ENCODE measurements at regions not wholly inside any gene's neighbourhood (a gene's known extent, or its start where the extent isn't known, plus 50 kb on each side); places are given as distances from the start of the nearest gene placed in this dataset.

DNA sequence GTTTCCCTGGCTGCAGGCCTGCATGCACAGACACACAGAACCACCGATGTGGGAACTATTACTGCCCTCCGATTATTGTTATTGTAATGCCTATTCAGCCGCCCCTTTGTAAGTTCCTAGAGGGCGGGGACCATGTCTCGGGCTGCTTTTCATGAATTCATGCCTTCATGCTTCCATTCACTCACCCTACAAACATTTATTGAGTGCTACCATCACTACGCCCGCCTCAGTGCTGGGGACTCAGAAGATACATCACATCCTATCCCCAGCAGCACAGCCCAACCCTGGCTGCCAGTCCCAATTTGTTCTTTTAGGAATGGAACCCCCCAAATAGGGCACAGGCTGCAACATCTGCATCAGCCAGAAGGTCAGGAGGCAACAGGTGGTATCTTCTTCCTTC, 75.9 kb downstream of the FOXA2 start:
- Mint-ChIP-seq H3K27me3 (ENCODE audit: low read depth) (peaks cover 14% of the 10 kb centered on the region), H3K4me1 (ENCODE audit: low read depth) (no peaks in the 10 kb centered on the region), H3K36me3 (ENCODE audit: low read depth) (no peaks in the 10 kb centered on the region), H3K4me3 (ENCODE audit: unreplicated experiment) (no peak overlapping the region), H3K27ac (ENCODE audit: unreplicated experiment) (no peak overlapping the region), H3K9me3 (ENCODE audit: low read depth) (no peaks in the 10 kb centered on the region)
- DNase-seq (ENCODE audit: low spot score): no peak
- no peak for TF ChIP-seq CTCF (IDR thresholded peaks at IDR 0.05)

- H3K4me3 Mint-ChIP-seq (ENCODE audit: unreplicated experiment): no peak overlapping the region
- peaks cover 12% of the 10 kb centered on the region for H3K27me3 Mint-ChIP-seq (ENCODE audit: low read depth)
- no peak for TF ChIP-seq CTCF (IDR thresholded peaks at IDR 0.05)
- H3K9me3 Mint-ChIP-seq (ENCODE audit: low read depth): no peaks in the 10 kb centered on the region
- H3K27ac Mint-ChIP-seq (ENCODE audit: unreplicated experiment): no peak overlapping the region
- no peaks in the 10 kb centered on the region for H3K36me3 Mint-ChIP-seq (ENCODE audit: low read depth)
- DNase-seq (ENCODE audit: low spot score): no peak
- H3K4me1 Mint-ChIP-seq (ENCODE audit: low read depth): no peaks in the 10 kb centered on the region
Observed at GRCh38 chr20:22507240-22507961, 77.0 kb downstream of the FOXA2 start.

DNA sequence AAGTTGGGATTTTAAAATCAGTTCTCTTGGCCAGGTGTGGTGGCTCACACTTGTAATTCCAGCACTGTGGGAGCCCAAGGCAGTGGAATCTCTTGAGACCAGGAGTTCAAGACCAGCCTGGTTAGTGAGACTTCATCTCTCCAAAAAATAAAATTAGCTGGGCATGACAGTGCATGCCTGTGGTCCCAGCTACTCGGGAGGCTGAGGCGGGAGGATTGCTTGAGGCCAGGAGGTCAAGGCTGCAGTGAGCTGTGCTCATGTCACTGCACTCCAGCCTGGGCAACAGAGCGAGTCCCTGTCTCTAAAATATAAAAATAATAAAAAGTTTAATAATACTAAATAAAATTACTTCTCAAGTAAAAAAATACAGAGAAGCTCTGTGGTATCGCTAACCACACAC, 77.5 kb downstream of the FOXA2 start:
- Mint-ChIP-seq H3K4me3 (ENCODE audit: unreplicated experiment) (no peak overlapping the region), H3K36me3 (ENCODE audit: low read depth) (no peaks in the 10 kb centered on the region), H3K9me3 (ENCODE audit: low read depth) (no peaks in the 10 kb centered on the region), H3K4me1 (ENCODE audit: low read depth) (no peaks in the 10 kb centered on the region), H3K27me3 (ENCODE audit: low read depth) (peaks cover 13% of the 10 kb centered on the region), H3K27ac (ENCODE audit: unreplicated experiment) (no peak overlapping the region)
- no peak for TF ChIP-seq CTCF (IDR thresholded peaks at IDR 0.05)
- no peak for DNase-seq (ENCODE audit: low spot score)

DNA sequence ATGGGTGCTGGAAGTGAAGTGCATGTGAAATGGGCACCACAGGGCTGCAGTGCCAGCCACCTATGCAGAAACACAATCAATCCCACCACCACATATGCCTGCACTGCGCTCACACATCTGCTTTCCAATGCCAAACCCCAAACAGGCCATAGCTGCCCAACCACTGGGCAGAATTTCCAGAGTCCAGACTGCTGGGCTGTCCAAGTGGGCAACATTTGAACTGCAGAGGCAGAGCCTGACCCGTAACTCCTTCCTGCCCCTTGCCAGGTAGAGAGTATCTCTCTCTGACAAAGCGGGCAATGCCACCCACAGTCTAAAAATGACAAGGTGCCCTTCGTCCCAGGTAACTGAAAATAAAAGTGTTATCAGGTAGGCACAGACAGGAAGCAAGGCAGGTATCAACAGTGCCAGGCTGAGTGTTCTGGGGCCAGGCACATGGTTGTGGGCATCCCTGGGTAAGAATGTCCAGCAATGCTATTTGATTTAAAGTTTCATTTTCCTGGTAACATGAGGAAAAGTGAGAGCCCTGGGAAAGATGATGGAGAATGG, 79.5 kb downstream of the FOXA2 start:
- TF ChIP-seq CTCF (IDR thresholded peaks at IDR 0.05): no peak
- Mint-ChIP-seq H3K27ac (ENCODE audit: unreplicated experiment) (no peak overlapping the region), H3K9me3 (ENCODE audit: low read depth) (no peaks in the 10 kb centered on the region), H3K4me1 (ENCODE audit: low read depth) (no peaks in the 10 kb centered on the region), H3K4me3 (ENCODE audit: unreplicated experiment) (no peak overlapping the region), H3K36me3 (ENCODE audit: low read depth) (no peaks in the 10 kb centered on the region), H3K27me3 (ENCODE audit: low read depth) (peaks cover 5% of the 10 kb centered on the region)
- no peak for DNase-seq (ENCODE audit: low spot score)

GRCh38 chr20:22503577-22503976, 80.8 kb downstream of the FOXA2 start:
- Mint-ChIP-seq H3K9me3 (ENCODE audit: low read depth) (peaks cover 1% of the 10 kb centered on the region), H3K27ac (ENCODE audit: unreplicated experiment) (no peak overlapping the region), H3K27me3 (ENCODE audit: low read depth) (peaks cover 4% of the 10 kb centered on the region), H3K4me1 (ENCODE audit: low read depth) (no peaks in the 10 kb centered on the region), H3K4me3 (ENCODE audit: unreplicated experiment) (no peak overlapping the region), H3K36me3 (ENCODE audit: low read depth) (no peaks in the 10 kb centered on the region)
- no peak for TF ChIP-seq CTCF (IDR thresholded peaks at IDR 0.05)
- DNase-seq (ENCODE audit: low spot score): no peak
